Endothelial cell of umbilical vein (primary cell): ENCODE measurements at regions not wholly inside any gene's neighbourhood (a gene's known extent, or its start where the extent isn't known, plus 50 kb on each side); places are given as distances from the start of the nearest gene placed in this dataset.

Experiments
- BruUV-seq: library from RNA; stranded (reverse); fragments of 400-500 nt; replicated peaks from 2 replicates; lab custom pipeline; 2021; lab: Mats Ljungman, UMichigan
- CTCF ChIA-PET: fragments of 300-600, 350-600 bp; sonication (Branson Sonifier 250); formaldehyde crosslinking; loops from one replicate; lab custom pipeline; 2021; ENCODE audit warnings: antibody characterized with exemption, inconsistent platforms; lab: Charles Lee
- POLR2A ChIA-PET: fragments of 300-600, 350-600 bp; sonication (Branson Sonifier 250); formaldehyde crosslinking; loops from one replicate; lab custom pipeline; 2021; ENCODE audit warnings: antibody characterized with exemption, inconsistent platforms; lab: Charles Lee
- DNase-seq: peaks from one replicate; pipeline ENCODE4 v3.0.0-alpha.2; 2011; ENCODE audit warnings: low read depth, low spot score
- FAIRE-seq: peaks from 2 replicates; lab custom pipeline; 2011; peaks lifted over from hg19 to GRCh38; lab: Jason Lieb, UNC
- H2AFZ ChIP-seq: 2 replicates; pipeline ENCODE4 v1.6.0; 2012; ENCODE audit warnings: low read depth, low read length, control low read depth, inconsistent platforms
- H3K27ac ChIP-seq: 2 replicates; pipeline ENCODE4 v1.5.1; 2011; ENCODE audit warnings: low read depth, mild to moderate bottlenecking, control low read depth, low read length, moderate library complexity; ENCODE audit not compliant: insufficient read depth
- H3K27me3 ChIP-seq, 2 experiments: 2 replicates each; pipeline versions ENCODE4 v1.6.0 to v1.6.1; 2011; ENCODE audit warnings: low read length in 2 of 2, mixed read lengths in 1 of 2; ENCODE audit not compliant: control insufficient read depth in 2 of 2, insufficient read depth in 2 of 2
- H3K36me3 ChIP-seq, 2 experiments: 2 replicates in 1 of 2; 3 replicates in 1 of 2; pipeline ENCODE4 v1.5.1; 2011; ENCODE audit warnings: low read length in 2 of 2, mild to moderate bottlenecking in 1 of 2, moderate library complexity in 1 of 2; ENCODE audit not compliant: control insufficient read depth in 2 of 2, insufficient read depth in 2 of 2; ENCODE audit errors: extremely low read depth in 1 of 2
- H3K4me1 ChIP-seq: 3 replicates; pipeline ENCODE4 v1.5.1; 2011; ENCODE audit warnings: mild to moderate bottlenecking, low read length; ENCODE audit not compliant: control insufficient read depth, insufficient read depth; ENCODE audit errors: extremely low read depth
- H3K4me2 ChIP-seq: 2 replicates; pipeline ENCODE4 v1.6.1; 2011; ENCODE audit warnings: low read length, control low read depth, mixed read lengths; ENCODE audit not compliant: insufficient read depth
- H3K4me3 ChIP-seq, 3 experiments: fragments of 200-600 bp in 1 of 3; sonication (generic), shearing (Covaris generic) in 1 of 3; replicated peaks in 1 of 3; 2 replicates each; pipeline ENCODE4 v1.5.1; 2011 to 2016; ENCODE audit warnings: control low read depth in 3 of 3, low read length in 3 of 3, mild to moderate bottlenecking in 2 of 3, inconsistent platforms in 1 of 3, low read depth in 1 of 3, moderate library complexity in 1 of 3; ENCODE audit not compliant: insufficient read depth in 1 of 3
- H3K79me2 ChIP-seq: 2 replicates; pipeline ENCODE4 v1.6.0; 2012; ENCODE audit warnings: low read length, inconsistent platforms; ENCODE audit not compliant: control insufficient read depth, insufficient read depth
- H3K9ac ChIP-seq: replicated peaks from 2 replicates; pipeline ENCODE3; 2011; ENCODE audit warnings: low read length, control low read depth; ENCODE audit not compliant: insufficient read depth; ENCODE audit errors: extremely low read depth
- H3K9me1 ChIP-seq: replicated peaks from 3 replicates; pipeline ENCODE4 v1.6.0; 2011; ENCODE audit warnings: mild to moderate bottlenecking, low read length; ENCODE audit not compliant: control insufficient read depth, insufficient read depth; ENCODE audit errors: extremely low read depth
- H3K9me3 ChIP-seq: replicated peaks from 2 replicates; pipeline ENCODE4 v1.5.1; 2012; ENCODE audit warnings: low read length, inconsistent platforms; ENCODE audit not compliant: control insufficient read depth, insufficient read depth
- H4K20me1 ChIP-seq: replicated peaks from 2 replicates; pipeline ENCODE3; 2011; ENCODE audit warnings: mild to moderate bottlenecking, low read length; ENCODE audit not compliant: control insufficient read depth, insufficient read depth; ENCODE audit errors: extremely low read depth
- CTCF ChIP-seq, 2 donors: IDR thresholded peaks; 1 replicate in 1 of 2; 2 replicates in 1 of 2; pipeline ENCODE4 v1.5.1; 2011; ENCODE audit warnings: low read length in 2 of 2, mild to moderate bottlenecking in 2 of 2, moderate library complexity in 2 of 2, control low read depth in 1 of 2, inconsistent platforms in 1 of 2, low read depth in 1 of 2; ENCODE audit not compliant: insufficient read depth in 1 of 2; ENCODE audit errors: extremely low read depth in 1 of 2
- EZH2 ChIP-seq: IDR thresholded peaks from 2 replicates; pipeline ENCODE4 v1.6.1; 2012; ENCODE audit warnings: borderline replicate concordance, low read depth, mild to moderate bottlenecking, moderate library complexity, low read length, inconsistent platforms; ENCODE audit not compliant: severe bottlenecking
- FOS ChIP-seq: IDR thresholded peaks from 2 replicates; pipeline ENCODE4 v1.6.1; 2011; ENCODE audit warnings: mild to moderate bottlenecking, low read length, moderate library complexity, borderline replicate concordance; ENCODE audit not compliant: insufficient read depth
- GATA2 ChIP-seq: IDR thresholded peaks from 2 replicates; pipeline ENCODE4 v1.7.0; 2011; ENCODE audit warnings: low read depth, mild to moderate bottlenecking, moderate library complexity, mixed read lengths, low read length; ENCODE audit not compliant: insufficient read length, insufficient read depth
- JUN ChIP-seq: IDR thresholded peaks from 2 replicates; pipeline ENCODE4 v1.6.1; 2011; ENCODE audit warnings: borderline replicate concordance, low read depth; ENCODE audit not compliant: insufficient read length, insufficient read depth
- MAX ChIP-seq: IDR thresholded peaks from 2 replicates; pipeline ENCODE4 v1.6.1; 2011; ENCODE audit not compliant: insufficient read depth, insufficient read length
- MYC ChIP-seq: IDR thresholded peaks from one replicate; pipeline ENCODE4 v1.6.1; 2011; ENCODE audit warnings: mild to moderate bottlenecking, low read depth, low read length
- POLR2A ChIP-seq: IDR thresholded peaks from 2 replicates; pipeline ENCODE4 v1.6.1; 2012; ENCODE audit warnings: low read depth, mild to moderate bottlenecking, control low read depth, low read length
- POLR2AphosphoS5 ChIP-seq: IDR thresholded peaks from 2 replicates; pipeline ENCODE4 v1.6.1; 2012; ENCODE audit warnings: low read depth, mild to moderate bottlenecking, control low read depth, low read length, moderate library complexity; ENCODE audit not compliant: insufficient read depth
- dilution Hi-C: fragments of 300-500 bp; cut with MboI; formaldehyde crosslinking; loops from one replicate; pipeline ENCODE4 v1.15.0; 2019; ENCODE audit warnings: low sequenced_read_pairs; ENCODE audit not compliant: extremely low pct_ligation_motif_present
- intact Hi-C: fragments of 100-400 bp; cut with micrococcal nuclease; formaldehyde crosslinking; loops from one replicate; pipeline ENCODE4 v1.10.0; 2022

DNA sequence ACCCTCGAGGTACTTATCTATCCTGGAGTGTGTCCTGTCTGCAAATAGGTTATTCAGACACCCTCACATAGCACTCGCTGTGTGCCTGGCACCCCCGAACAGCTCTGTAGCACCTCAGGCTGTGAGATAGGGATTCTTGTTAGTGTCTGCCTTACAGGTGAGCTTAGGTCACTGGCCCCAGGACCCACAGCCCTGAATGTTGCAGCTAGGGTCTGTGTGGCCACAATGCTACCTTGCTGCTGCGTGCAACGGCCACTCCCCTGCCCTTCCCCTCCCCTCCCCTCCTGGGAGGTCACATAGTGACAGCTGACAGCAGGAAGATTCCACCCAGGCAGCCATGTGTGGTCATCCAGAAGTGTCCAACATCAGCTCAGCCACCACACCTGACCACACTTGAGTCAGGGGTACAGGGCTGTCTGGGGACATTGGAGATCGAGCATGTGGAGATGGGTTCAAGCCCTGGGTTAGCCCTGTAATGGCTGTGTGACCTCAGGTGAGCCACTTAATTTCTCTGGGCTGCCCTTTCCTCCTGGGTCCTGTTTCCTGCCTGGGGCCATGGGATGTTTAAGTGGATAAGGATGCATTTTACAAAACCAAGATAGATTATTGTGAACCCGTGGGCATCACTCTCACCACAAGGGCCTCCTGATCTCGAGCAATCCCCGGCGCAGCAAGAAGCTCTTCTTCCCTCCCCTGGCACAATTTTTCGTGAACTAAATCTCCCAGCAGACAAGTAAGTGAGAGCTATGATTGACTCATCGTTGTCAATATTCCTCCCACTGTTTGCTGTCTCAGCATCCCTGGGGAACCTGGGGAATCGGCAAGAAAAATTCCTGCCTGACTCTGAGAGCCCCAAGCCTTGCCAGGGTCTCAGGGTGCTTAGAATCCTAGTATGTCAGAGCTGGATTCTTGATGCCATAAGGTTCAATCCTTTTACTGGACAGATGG lies 208.7 kb downstream of the PTPRU start:
- CTCF ChIA-PET, result no interaction called here
- dilution Hi-C loops, result no loop called here
- Histone ChIP-seq H3K9ac (no peak overlapping the region), H3K4me2 (no peak overlapping the region), H3K27ac (no peak overlapping the region), H4K20me1 (no peaks in the 10 kb centered on the region), H3K36me3 (no peaks in the 10 kb centered on the region), H3K4me1 (no peaks in the 10 kb centered on the region), H3K79me2 (no peaks in the 10 kb centered on the region), H3K9me3 (no peaks in the 10 kb centered on the region), H2AFZ (no peak overlapping the region), H3K27me3 (no peaks in the 10 kb centered on the region), H3K4me3 (no peak overlapping the region), H3K9me1 (no peaks in the 10 kb centered on the region)
- DNase-seq (no peak), FAIRE-seq (no peak)
- POLR2A ChIA-PET, result no interaction called here
- TF ChIP-seq JUN (no peak), MYC (no peak), FOS (no peak), CTCF (IDR thresholded peaks at IDR 0.05; ENCODE audit: extremely low read depth in 1 of 2, insufficient read depth in 1 of 2, low read depth in 1 of 2, low read length in 2 of 2) (no peak), MAX (no peak), GATA2 (no peak), POLR2A (no peak), EZH2 (no peak), POLR2AphosphoS5 (no peak)
- intact Hi-C loops, result no loop called here
- BruUV-seq, result no TSS peak
